ENCODE measurements at regions not wholly inside any gene's neighbourhood (a gene's known extent, or its start where the extent isn't known, plus 50 kb on each side); places are given as distances from the start of the nearest gene placed in this dataset.
A peak's percentile ranks its signal among the peaks of the same experiment; 100 is the strongest.

DNA sequence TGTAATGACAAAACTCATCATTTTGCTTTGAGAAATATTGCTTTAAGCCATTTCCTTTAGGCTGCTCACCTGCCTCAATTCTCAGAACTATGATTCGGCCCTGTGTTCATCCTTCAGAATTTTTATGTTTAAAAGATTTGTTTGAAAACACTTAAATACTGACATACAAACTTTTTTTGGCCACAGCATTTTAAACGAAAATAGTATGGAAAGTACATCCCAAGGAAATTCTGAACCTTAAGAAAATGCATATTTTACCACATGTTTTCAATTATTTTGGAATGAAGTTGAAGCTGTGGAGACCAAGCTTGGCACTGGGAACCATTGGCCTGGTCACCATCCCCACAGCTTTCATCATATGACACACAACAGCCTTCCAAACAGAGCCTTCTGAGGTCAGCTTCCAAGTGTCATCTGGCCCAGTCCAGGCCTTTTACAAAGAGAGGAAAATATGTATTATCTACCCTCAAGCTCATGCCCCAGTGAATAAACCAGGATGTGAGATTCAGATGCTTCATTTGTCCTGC, 83.3 kb downstream of the SOD2 start:
- TF ChIP-seq, protein P1, sequence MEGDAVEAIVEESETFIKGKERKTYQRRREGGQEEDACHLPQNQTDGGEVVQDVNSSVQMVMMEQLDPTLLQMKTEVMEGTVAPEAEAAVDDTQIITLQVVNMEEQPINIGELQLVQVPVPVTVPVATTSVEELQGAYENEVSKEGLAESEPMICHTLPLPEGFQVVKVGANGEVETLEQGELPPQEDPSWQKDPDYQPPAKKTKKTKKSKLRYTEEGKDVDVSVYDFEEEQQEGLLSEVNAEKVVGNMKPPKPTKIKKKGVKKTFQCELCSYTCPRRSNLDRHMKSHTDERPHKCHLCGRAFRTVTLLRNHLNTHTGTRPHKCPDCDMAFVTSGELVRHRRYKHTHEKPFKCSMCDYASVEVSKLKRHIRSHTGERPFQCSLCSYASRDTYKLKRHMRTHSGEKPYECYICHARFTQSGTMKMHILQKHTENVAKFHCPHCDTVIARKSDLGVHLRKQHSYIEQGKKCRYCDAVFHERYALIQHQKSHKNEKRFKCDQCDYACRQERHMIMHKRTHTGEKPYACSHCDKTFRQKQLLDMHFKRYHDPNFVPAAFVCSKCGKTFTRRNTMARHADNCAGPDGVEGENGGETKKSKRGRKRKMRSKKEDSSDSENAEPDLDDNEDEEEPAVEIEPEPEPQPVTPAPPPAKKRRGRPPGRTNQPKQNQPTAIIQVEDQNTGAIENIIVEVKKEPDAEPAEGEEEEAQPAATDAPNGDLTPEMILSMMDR (IDR thresholded peaks at IDR 0.05; ENCODE audit: insufficient read depth, missing control alignments), result no peak
- DNase-seq (ENCODE audit: insufficient read length, low spot score) (no peak), FAIRE-seq (no peak)

DNA sequence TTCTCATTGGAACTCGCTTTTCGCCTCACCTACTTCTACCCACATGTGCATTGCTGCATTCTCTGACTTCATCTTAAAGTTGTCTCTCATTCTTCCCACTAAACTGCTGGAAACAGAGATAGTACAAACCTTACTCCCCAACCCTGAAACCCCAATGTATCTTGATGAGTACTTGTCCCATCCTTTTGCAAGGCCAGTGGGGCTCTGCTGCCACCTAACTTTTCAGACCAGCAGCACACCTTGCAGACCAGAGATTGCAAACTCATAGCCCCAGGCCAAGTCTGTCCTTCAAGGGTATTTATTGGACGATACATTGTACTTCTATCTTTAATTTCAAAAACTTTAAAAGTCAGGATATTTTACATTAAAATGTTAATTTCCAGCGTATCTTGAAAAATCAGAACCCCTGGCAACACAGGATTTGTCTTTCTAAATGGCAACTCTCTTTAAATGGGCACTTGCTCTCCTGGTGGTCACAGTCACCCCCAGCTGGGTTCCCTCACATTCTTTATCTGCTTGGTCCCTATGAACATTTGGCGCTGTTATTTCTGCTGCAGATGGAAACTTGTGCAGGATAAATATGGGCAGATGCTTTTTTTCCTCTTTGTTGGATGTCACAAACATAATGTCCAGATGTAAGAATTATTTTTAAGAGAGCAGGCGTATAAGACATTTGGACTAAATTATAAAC, 83.9 kb downstream of the SOD2 start:
- FAIRE-seq (no peak), DNase-seq (ENCODE audit: insufficient read length, low spot score) (no peak)

DNA sequence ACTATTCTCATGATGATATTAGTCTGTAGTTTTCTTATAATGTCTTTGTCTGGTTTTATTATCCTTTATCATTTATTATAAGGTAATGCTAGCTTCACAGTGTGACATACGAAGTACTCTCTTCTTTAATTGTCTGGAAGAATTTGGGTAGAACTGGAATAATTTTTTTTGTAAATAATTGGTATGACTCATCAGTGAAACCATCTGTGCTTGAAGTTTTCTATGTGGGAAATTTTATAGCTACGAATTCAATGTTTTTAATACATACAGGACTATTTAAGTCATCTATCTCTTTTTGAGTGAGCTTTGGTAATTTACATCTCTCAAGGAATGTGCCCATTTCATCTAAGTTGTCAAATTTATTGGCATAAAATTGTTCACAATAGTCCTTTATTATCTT, 86.3 kb downstream of the SOD2 start:
- TF ChIP-seq, protein P1 (IDR thresholded peaks at IDR 0.05; ENCODE audit: insufficient read depth, missing control alignments), result no peak
- no peak for DNase-seq (ENCODE audit: insufficient read length, low spot score)
- FAIRE-seq, result no peak

More for the DNA sequence above, 83.9 kb downstream of the SOD2 start:
- TF ChIP-seq, protein P1 (IDR thresholded peaks at IDR 0.05; ENCODE audit: insufficient read depth, missing control alignments), result peak; percentile 50

DNA sequence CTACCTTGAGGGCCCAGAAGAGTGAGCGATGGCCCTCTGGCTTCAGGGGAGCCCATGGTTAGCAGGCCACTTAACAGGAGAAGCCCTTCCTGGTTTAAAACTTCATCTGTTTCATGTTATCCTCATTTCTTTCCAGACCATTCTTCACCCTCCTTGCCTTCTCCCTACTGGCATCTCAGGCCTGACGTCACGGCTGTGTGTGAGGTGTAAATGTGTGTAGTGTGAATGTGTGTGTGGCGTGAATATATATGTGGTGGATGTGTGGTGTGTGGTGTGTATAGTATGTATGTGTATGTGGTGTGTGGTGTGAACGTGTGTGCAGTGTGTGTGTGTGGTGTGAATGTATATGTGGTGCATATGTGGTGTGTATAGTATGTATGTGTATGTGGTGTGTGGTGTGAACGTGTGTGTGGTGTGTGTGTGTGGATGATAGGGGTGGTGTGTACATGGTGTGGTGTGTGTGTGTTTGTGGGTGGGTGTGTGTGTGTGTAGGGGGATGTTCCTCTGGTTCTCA, 88.5 kb downstream of the SOD2 start:
- no peak for FAIRE-seq
- TF ChIP-seq, protein P1 (IDR thresholded peaks at IDR 0.05; ENCODE audit: insufficient read depth, missing control alignments), result no peak
- DNase-seq (ENCODE audit: insufficient read length, low spot score), result no peak

DNA sequence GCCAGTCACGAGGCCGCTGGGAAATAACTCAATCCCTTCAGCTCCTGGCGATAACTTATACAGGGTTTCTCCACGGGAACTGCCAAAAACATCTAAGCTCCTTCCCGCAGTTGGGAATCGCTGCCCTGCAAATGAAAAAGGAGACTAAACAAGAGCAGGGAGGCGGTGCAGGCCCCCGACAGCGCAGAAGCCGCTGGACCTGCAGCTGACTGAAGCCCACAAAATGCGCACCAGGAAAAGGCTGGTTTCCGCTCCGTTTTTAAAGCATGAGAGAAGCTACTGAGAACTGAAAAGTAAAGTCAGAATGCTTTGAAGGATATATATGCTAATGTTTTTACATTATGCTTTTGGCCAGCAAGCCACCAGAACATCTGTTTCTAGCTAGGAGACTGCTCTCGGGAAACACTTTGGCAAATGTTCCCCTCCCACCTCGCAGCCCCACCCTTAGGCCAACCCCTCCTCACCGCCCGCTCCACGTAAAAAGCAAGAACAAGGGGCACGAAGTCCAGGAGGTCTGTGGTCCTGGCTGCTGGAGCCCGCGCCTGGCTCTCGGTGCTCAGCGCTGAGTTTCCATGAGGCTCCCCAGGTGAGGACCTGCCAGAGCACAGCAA, 90.5 kb downstream of the SOD2 start:
- FAIRE-seq, result no peak
- TF ChIP-seq, protein P1 (IDR thresholded peaks at IDR 0.05; ENCODE audit: insufficient read depth, missing control alignments), result no peak

DNA sequence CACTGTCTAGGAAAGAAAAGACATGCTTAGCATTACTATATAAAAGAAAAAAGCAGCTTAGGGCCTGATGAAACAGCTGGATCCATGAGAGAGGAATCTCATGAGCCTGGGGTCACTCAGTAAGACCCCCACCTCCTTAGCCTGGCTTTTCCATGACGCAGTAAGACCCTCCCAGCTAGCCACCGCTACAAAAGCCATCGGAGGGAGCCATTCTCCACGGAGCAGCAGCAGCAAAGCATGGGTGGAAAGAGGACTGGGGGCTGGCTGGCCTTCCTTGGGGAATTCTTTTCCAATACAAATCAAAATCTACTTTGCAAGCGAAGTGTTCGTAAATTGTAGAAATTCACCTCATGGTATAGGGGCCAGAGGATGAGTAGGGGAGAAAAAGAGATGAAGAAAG, 91.8 kb downstream of the SOD2 start:
- DNase-seq (ENCODE audit: insufficient read length, low spot score) (no peak), FAIRE-seq (no peak)
- TF ChIP-seq, protein P1 (IDR thresholded peaks at IDR 0.05; ENCODE audit: insufficient read depth, missing control alignments), result no peak

More for the DNA sequence above, 90.5 kb downstream of the SOD2 start:
- no peak for DNase-seq (ENCODE audit: insufficient read length, low spot score)

DNA sequence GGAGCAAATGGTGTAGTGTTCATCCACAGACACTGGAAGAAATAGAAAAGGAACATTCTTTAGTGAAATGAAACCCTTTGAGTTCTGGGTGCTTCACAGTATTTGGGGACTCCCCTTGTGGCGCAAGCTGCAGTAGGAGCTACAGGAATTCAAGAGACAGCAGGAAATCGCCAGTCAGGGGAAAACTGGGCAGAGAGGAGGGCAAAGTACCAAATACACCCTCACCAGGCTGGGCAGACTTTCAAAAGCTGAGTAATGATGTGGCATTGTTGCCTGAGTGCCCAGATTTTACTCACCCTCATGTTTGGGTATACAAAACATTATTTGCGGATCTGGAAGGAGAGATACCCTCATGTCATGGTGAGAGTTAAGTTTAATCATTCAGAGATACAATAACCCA, 97.9 kb downstream of the SOD2 start:
- FAIRE-seq (no peak), DNase-seq (ENCODE audit: insufficient read length, low spot score) (no peak)
- TF ChIP-seq, protein P1 (IDR thresholded peaks at IDR 0.05; ENCODE audit: insufficient read depth, missing control alignments), result no peak
